ENCODE measurements at regions not wholly inside any gene's neighbourhood (a gene's known extent, or its start where the extent isn't known, plus 50 kb on each side); places are given as distances from the start of the nearest gene placed in this dataset.

DNA sequence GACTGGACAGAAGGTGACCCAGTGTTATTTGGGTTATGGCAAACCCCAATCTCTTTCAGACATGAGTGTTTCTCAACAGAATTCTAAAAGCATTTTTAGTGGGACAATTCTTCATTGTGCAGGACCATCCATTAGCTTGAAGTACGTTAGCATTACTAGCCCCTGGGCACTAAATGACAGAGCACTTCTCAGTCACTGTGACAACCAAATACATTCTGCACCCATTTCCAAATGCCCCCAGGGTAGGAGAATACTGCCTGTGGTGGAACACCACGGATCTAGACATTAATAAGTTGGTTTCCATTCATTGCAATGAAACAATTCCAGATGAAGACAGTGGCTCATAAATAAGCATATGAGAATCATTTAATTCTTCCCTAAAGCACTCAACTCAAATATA, 102.4 kb upstream of the FRMD4A start:
- no peaks in the 10 kb centered on the region for H4K20me1 ChIP-seq (ENCODE audit: insufficient read depth)
- H3K9ac ChIP-seq, result no peak overlapping the region
- no peaks in the 10 kb centered on the region for H3F3A ChIP-seq (replicated peaks; ENCODE audit: insufficient read depth)
- H3K79me2 ChIP-seq (ENCODE audit: insufficient read depth), result no peaks in the 10 kb centered on the region
- H3K27ac ChIP-seq (ENCODE audit: low read depth in 2 of 2, low read length in 1 of 2), result no peak overlapping the region
- no peak overlapping the region for H2AFZ ChIP-seq (ENCODE audit: low read depth)
- 12% methylated on average over 2 of the region's 2 CpGs for WGBS (ENCODE audit: low lambda C conversion rate)
- no peaks in the 10 kb centered on the region for H3K27me3 ChIP-seq (ENCODE audit: insufficient read depth)
- no peak overlapping the region for H3K4me2 ChIP-seq
- H3K4me3 ChIP-seq (ENCODE audit: low read depth in 2 of 2, low read length in 1 of 2), result no peak overlapping the region
- TF ChIP-seq CHD2 (IDR thresholded peaks at IDR 0.05; ENCODE audit: low read length, partially characterized antibody), result no peak
- TF ChIP-seq TEAD4 (IDR thresholded peaks at IDR 0.05; ENCODE audit: borderline replicate concordance, insufficient read depth), result no peak
- TF ChIP-seq NRF1 (IDR thresholded peaks at IDR 0.05; ENCODE audit: low read depth, low read length), result no peak
- TF ChIP-seq, protein P1, sequence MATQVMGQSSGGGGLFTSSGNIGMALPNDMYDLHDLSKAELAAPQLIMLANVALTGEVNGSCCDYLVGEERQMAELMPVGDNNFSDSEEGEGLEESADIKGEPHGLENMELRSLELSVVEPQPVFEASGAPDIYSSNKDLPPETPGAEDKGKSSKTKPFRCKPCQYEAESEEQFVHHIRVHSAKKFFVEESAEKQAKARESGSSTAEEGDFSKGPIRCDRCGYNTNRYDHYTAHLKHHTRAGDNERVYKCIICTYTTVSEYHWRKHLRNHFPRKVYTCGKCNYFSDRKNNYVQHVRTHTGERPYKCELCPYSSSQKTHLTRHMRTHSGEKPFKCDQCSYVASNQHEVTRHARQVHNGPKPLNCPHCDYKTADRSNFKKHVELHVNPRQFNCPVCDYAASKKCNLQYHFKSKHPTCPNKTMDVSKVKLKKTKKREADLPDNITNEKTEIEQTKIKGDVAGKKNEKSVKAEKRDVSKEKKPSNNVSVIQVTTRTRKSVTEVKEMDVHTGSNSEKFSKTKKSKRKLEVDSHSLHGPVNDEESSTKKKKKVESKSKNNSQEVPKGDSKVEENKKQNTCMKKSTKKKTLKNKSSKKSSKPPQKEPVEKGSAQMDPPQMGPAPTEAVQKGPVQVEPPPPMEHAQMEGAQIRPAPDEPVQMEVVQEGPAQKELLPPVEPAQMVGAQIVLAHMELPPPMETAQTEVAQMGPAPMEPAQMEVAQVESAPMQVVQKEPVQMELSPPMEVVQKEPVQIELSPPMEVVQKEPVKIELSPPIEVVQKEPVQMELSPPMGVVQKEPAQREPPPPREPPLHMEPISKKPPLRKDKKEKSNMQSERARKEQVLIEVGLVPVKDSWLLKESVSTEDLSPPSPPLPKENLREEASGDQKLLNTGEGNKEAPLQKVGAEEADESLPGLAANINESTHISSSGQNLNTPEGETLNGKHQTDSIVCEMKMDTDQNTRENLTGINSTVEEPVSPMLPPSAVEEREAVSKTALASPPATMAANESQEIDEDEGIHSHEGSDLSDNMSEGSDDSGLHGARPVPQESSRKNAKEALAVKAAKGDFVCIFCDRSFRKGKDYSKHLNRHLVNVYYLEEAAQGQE (IDR thresholded peaks at IDR 0.05; ENCODE audit: low read depth, low read length), result no peak
- DNase-seq, result no peak
- H3K4me1 ChIP-seq (ENCODE audit: control insufficient read depth in 1 of 2, insufficient read depth in 2 of 2, low read depth in 1 of 2, low read length in 1 of 2), result no peaks in the 10 kb centered on the region
- POLR2A ChIA-PET, result no interaction called here
- CTCF ChIA-PET, result no interaction called here
- H3K9me2 ChIP-seq, result no peaks in the 10 kb centered on the region
- no peaks in the 10 kb centered on the region for H3K36me3 ChIP-seq (replicated peaks in 1 of 2; ENCODE audit: control insufficient read depth in 1 of 2, insufficient read depth in 2 of 2, low read length in 1 of 2)
- no peaks in the 10 kb centered on the region for H3K9me3 ChIP-seq

DNA sequence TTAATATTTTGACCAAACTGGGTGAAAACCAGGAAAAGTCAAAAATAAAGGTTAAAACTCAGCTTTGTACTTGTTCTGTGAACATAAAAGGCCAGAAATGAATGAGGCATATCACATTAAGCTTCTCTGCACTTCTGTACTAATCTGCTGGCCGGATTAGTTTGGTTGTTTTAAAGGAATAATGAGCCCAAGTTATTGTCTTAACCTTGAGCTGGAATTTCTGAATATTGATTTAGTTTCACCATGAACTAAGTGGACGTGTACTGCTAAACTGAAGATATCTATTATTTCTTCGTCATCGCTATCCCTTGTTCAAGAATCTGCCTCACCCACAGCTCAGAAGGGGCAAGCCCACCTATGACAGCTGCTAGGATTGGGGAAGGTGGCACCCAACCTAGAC, 101.1 kb upstream of the FRMD4A start:
- H3K4me3 ChIP-seq (ENCODE audit: low read depth in 2 of 2, low read length in 1 of 2), result no peak overlapping the region
- H3K36me3 ChIP-seq (replicated peaks in 1 of 2; ENCODE audit: control insufficient read depth in 1 of 2, insufficient read depth in 2 of 2, low read length in 1 of 2), result no peaks in the 10 kb centered on the region
- no peaks in the 10 kb centered on the region for H3K9me2 ChIP-seq
- no peaks in the 10 kb centered on the region for H3K79me2 ChIP-seq (ENCODE audit: insufficient read depth)
- H2AFZ ChIP-seq (ENCODE audit: low read depth), result no peak overlapping the region
- no peak overlapping the region for H3K4me2 ChIP-seq
- DNase-seq, result no peak
- no peaks in the 10 kb centered on the region for H3K9me3 ChIP-seq
- H3K27me3 ChIP-seq (ENCODE audit: insufficient read depth), result no peaks in the 10 kb centered on the region
- CTCF ChIA-PET, result interaction anchor here (0.9 to 1.1 kb wide), 3 partner anchors 14 to 97 kb away, joined by 3 to 6 read pairs (median 3); no protein-coding TSS in a partner anchor
- POLR2A ChIA-PET, result no interaction called here
- H3F3A ChIP-seq (replicated peaks; ENCODE audit: insufficient read depth), result no peaks in the 10 kb centered on the region
- H3K27ac ChIP-seq (ENCODE audit: low read depth in 2 of 2, low read length in 1 of 2), result no peak overlapping the region
- TF ChIP-seq RXRA (IDR thresholded peaks at IDR 0.05; ENCODE audit: borderline replicate concordance, low read depth), result no peak
- no peak for TF ChIP-seq POLR2AphosphoS5 (IDR thresholded peaks at IDR 0.05; ENCODE audit: low read depth, low read length)
- TF ChIP-seq TEAD4 (IDR thresholded peaks at IDR 0.05; ENCODE audit: borderline replicate concordance, insufficient read depth), result no peak
- TF ChIP-seq SIN3A (IDR thresholded peaks at IDR 0.05; ENCODE audit: borderline replicate concordance, low read depth, low read length), result no peak
- TF ChIP-seq, protein P2, sequence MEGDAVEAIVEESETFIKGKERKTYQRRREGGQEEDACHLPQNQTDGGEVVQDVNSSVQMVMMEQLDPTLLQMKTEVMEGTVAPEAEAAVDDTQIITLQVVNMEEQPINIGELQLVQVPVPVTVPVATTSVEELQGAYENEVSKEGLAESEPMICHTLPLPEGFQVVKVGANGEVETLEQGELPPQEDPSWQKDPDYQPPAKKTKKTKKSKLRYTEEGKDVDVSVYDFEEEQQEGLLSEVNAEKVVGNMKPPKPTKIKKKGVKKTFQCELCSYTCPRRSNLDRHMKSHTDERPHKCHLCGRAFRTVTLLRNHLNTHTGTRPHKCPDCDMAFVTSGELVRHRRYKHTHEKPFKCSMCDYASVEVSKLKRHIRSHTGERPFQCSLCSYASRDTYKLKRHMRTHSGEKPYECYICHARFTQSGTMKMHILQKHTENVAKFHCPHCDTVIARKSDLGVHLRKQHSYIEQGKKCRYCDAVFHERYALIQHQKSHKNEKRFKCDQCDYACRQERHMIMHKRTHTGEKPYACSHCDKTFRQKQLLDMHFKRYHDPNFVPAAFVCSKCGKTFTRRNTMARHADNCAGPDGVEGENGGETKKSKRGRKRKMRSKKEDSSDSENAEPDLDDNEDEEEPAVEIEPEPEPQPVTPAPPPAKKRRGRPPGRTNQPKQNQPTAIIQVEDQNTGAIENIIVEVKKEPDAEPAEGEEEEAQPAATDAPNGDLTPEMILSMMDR (IDR thresholded peaks at IDR 0.05), result no peak
- H3K4me1 ChIP-seq (ENCODE audit: control insufficient read depth in 1 of 2, insufficient read depth in 2 of 2, low read depth in 1 of 2, low read length in 1 of 2), result no peaks in the 10 kb centered on the region
- 46% methylated on average over 4 of the region's 4 CpGs for WGBS (ENCODE audit: low lambda C conversion rate)
- no peak overlapping the region for H3K9ac ChIP-seq
- no peaks in the 10 kb centered on the region for H4K20me1 ChIP-seq (ENCODE audit: insufficient read depth)

All from SK-N-SH (cell line).